Lower leg skin (tissue), 3 donors: ENCODE measurements at regions not wholly inside any gene's neighbourhood (a gene's known extent, or its start where the extent isn't known, plus 50 kb on each side); places are given as distances from the start of the nearest gene placed in this dataset.

ENCODE experiments used
- POLR2A ChIP-seq, 2 donors: fragments of 450-650 bp; IDR thresholded peaks; one replicate each; pipeline ENCODE4 v1.6.1; 2016 to 2017; ENCODE audit warnings: antibody characterized with exemption in 2 of 2, mild to moderate bottlenecking in 1 of 2, moderate library complexity in 1 of 2
- TF ChIP-seq, protein P1 (sequence below), 3 donors: fragments of 450-650 bp; IDR thresholded peaks; one replicate each; pipeline ENCODE4 v1.5.1; 2016; ENCODE audit warnings: antibody characterized with exemption in 3 of 3, mild to moderate bottlenecking in 3 of 3, moderate library complexity in 2 of 3

DNA sequence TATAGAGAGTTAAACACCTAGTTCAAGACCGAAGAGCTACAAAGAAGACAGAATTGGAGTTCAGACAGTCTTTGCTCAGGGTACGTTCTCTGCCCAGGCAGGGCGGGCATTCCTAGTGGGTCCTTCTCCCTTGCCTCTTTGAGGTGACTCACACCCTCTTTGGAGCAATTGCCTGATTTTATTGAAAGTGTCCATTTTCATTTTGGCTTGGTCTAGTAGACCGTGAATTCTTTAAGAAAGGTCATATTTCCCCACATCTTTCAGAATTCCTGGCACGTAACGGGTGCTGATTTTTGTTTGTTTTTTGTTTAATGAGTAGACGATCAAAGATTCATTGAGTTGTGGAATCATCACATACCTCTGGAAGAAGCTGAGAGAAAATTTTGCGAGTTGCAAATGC lies 871.5 kb downstream of the RNF144A start:
- TF ChIP-seq, protein P1, sequence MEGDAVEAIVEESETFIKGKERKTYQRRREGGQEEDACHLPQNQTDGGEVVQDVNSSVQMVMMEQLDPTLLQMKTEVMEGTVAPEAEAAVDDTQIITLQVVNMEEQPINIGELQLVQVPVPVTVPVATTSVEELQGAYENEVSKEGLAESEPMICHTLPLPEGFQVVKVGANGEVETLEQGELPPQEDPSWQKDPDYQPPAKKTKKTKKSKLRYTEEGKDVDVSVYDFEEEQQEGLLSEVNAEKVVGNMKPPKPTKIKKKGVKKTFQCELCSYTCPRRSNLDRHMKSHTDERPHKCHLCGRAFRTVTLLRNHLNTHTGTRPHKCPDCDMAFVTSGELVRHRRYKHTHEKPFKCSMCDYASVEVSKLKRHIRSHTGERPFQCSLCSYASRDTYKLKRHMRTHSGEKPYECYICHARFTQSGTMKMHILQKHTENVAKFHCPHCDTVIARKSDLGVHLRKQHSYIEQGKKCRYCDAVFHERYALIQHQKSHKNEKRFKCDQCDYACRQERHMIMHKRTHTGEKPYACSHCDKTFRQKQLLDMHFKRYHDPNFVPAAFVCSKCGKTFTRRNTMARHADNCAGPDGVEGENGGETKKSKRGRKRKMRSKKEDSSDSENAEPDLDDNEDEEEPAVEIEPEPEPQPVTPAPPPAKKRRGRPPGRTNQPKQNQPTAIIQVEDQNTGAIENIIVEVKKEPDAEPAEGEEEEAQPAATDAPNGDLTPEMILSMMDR (IDR thresholded peaks at IDR 0.05) = no peak
- TF ChIP-seq POLR2A (IDR thresholded peaks at IDR 0.05) = no peak
